DMS153 treated with DMSO at 0.1 percent for 48 hours (cell line): ENCODE measurements at regions not wholly inside any gene's neighbourhood (a gene's known extent, or its start where the extent isn't known, plus 50 kb on each side); places are given as distances from the start of the nearest gene placed in this dataset.
A peak's percentile ranks its signal among the peaks of the same experiment; 100 is the strongest.

Source experiments
- DNase-seq: peaks from one replicate; lab custom pipeline; 2025; ENCODE audit not compliant: unreplicated experiment; lab: John Stamatoyannopoulos, UW

- DNase-seq, result no peak
These were observed 162.3 kb upstream of the MAOA start for GRCh38 chrX:43493756-43494155.

DNA sequence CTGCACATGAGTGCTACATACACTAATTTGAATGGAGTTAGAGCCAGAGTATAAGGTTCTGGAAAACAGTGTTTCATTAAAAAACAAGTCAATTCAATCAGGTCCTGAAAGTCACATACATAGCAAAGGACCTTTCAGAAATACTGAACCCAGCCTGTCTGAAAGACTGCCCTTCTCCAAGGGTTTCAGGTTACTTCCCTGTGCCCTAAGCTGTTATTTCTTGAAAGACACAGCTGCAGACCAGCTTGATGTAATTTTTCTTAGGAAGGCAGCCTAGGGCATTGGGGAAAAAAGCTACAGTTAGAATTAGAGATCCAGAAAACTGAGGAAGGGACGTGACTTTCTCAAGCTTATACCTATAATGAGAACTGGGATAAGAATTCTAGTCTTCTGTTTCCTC lies 155.9 kb upstream of the MAOA start:
- no peak for DNase-seq

DNA sequence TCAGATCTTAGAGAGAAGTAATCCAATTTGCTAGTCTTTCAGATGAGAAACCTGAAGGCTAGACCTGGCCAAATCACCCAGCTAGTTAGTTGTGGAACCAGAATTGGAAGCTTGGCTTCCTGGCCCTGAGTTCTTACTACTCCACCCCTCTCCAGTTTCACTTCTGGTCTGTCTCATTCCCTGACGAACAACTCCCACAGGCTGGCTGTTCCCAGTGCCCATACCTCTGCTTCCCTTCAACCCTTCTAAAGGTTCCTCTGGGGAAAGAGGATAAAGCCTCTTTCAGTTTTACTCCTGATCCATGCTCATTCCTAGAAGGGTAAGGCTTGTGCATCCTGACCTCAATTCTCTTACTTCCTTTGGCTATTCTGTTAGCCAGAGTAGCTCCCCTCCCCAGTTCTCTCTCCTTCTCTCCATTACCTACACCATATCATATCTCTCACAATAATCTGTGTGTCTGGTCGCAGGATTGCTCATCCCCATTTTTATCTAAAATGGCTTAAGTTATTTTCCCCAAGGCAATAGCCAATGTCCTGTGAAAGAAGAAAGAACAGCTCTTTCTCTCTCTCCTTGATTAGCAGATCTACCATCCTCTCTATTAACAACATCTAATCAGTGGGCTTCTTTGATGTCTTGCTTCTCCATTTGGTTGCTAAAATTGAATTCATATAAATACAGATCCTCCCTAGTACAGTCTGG lies 155.0 kb upstream of the MAOA start:
- DNase-seq, result no peak

- DNase-seq, result no peak
These were observed 151.7 kb upstream of the MAOA start for GRCh38 chrX:43504394-43504793.

- no peak for DNase-seq
These were observed 150.3 kb upstream of the MAOA start for GRCh38 chrX:43505769-43506168.

DNA sequence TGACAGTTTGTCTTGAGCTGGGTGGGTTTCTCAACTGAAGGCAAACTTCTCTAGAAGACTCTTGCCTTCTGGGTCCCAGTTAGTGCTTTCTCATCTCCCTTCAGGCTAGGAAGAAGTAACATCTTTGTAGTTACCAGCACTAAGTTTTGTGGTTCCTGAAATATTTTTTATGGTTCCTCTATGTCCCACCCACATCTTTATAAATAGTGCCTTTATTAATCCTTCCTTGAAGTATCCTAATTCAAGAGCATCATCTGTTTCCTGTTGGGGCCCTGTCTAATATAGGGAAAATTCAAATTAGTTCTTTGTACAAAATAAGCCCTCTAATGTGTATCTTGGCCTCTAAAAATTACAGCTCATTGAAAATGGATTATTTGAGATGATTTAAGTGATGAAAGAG lies 147.4 kb upstream of the MAOA start:
- no peak for DNase-seq

GRCh38 chrX:43510209-43510608 lies 145.9 kb upstream of the MAOA start:
- DNase-seq, result no peak

DNA sequence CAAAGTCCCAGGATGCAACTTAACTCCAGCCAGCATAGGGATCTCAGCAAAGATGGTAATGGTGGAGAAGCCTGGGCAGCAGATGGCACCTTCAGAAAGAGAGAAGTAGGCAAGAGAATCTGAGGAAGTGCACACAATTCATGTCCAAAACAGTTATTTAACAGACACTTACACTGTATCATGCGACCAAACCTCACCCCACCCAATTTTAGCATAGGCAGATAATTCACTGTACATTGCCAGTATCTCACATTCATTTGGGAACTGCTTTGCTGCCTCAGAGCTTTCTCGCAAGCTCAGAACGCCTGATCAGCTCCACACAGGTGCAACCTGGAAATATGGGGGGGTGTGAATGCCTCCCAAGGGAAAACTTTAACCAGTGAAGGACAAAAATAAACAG lies 143.0 kb upstream of the MAOA start:
- no peak for DNase-seq

DNA sequence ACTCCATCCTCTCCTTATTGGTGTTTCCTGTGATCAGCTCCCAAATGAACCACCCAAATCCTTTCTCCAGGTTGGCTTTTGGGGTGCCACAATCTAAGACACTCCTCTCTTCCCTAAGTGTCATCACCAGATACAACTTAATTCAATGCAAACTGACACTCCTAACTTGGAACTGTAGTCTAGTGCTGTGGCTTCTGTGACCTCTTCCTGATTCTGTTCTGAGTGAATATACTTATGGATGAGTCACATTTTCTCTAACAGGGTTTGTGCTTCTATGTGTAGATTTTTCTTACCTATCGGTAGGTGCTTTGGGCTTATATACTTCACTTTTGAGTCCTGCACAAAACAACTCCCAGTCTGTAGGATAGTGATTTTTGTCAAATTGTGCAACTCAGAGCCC lies 141.3 kb upstream of the MAOA start:
- no peak for DNase-seq

DNA sequence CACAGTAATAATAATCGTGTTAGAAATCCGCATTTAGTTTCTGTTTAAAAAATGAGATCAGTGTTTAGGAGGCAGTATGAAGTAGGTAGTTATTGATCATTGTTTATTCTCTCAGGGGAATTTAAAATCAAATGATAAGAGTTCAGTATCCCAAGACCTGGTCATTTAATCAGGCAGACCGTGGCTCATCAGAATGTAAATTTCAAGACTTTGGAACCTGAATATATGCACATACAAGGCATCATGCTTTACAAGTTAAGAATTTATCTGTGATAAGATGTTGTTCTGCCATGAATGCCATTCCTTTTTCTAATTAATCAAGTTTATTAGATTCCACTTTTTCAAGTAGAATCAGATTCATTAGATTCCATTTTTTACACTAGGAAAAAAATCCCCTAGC lies 133.5 kb upstream of the MAOA start:
- DNase-seq, result no peak

DNA sequence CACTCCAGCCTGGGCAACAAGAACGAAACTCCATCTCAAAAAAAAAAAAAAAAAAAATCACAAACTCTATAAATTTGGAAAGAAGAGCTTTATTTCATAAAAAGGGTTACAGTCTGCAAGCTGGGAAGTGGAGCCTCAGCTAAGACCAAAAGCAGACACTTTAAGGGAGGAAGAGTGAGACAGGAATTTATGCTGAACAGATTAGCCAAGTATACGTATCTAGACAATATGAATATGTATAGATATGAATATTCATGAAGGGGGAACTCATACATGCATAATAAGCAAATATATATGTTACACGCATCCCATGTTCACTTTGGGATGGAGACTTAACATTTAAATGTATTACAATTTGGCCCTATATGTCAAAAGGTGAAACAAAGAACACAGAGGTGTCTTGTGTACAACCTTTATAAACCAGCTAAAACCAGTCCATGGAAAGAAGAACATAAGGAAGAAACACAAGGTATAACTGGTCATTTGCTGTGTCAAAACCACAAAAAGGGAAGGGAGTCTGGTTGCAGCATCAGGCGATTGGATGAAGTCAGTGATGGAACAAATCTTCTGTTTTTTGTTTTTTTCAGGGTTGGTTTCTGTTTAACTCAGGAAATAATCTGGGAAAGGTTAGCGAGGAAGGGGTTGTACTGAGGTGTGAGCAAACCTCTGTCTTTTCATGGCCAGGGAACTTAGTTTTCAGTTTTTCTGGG lies 130.0 kb upstream of the MAOA start:
- no peak for DNase-seq

DNA sequence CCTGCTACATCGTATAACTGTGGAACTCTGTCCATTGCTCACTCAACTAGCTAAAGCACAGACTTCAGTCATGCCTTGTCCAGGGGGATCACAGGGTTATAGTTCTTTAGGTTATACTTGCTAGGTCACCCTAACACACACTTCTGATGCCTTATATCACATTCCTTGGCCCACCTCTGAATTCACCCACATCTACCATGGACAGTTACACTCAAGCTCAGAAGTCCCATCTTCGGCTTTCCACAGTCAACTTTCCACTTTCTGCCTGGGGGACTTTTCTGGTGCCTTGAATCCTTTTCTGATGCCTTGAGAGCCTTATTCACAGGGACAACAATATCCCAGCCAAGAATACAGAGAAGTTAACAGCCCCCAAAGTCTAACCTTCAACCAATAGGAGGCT lies 129.2 kb upstream of the MAOA start:
- DNase-seq, result no peak

DNA sequence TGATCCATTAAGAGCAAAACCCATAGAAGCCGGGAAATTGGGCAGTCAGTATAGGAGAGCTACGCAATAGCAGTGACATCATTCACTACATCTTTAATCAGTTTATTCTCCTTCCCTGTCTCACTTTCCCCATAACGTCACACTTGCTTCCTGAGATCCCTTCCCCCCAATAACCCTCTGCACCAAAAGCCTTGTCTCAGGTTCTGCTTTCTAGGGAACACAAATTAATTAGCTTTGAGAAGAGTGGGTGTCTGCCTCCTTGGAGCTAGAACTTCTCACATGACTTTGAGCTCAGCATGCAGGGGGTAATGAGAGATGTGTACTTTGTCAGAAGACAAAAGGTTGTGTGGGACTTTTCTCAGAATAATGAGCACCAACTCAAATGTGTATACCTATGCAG lies 128.3 kb upstream of the MAOA start:
- DNase-seq, result no peak

DNA sequence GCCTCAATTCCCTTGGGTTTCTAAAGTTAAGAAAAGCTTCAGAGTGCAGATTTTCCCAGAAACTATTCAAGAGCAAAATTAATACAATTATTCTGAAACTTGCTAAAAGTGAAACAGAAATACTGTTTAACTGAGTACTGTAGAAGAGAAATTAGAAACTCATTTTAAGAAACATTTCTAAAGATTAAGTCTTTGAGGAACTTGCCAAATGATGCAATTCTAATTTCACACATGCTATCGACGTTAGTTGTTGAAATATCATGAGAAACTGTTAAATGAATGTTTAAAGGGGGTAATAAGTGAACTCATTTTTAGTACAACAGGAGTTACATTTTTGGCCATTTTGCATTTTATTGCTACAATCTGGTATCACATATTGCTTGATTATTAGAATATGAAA lies 125.3 kb upstream of the MAOA start:
- no peak for DNase-seq

- DNase-seq, result no peak
These were observed 115.8 kb upstream of the MAOA start for GRCh38 chrX:43540318-43540717.

- no peak for DNase-seq
These were observed 104.5 kb upstream of the MAOA start for GRCh38 chrX:43551590-43551989.

GRCh38 chrX:43552156-43552555 lies 103.9 kb upstream of the MAOA start:
- DNase-seq, result no peak

DNA sequence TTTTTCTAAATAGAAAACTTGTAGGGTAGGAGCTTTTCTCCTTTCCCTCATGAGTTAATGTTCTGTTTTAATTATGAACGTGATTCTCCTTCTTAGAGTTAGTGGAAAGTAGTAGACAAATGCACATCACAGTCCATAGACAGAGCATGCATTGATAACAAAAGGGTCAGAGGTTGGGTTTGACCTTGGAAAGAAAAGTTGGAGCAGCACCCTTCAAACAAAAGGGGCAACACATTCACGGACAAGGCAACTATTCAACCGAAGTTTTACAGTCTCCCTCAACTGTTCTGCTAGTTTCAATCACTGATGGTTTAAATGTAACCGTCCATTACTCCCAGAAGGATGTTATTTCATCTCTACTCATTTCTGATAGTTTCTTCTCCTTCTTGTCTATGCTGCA lies 103.4 kb upstream of the MAOA start:
- DNase-seq, result no peak

DNA sequence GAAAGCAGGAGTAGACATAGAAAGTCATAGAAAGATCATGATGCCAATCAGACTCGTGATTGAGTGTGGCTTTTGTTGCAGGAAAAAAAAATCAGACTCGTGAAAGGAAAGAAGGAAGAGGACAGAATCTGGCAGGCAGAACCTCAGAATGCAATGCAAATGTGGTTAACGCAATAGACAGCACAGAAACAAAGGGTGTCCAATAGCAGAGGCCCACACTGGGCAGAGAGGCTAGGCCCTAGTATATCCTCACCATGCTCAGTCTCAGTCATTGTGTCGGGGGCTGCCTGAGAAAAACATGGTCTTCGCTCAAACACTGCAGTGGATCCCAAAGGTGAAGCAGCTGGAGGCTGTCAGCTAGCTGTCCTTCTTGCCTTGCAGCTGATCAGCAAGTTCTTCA lies 102.8 kb upstream of the MAOA start:
- no peak for DNase-seq

GRCh38 chrX:43556207-43556606 lies 99.9 kb upstream of the MAOA start:
- DNase-seq, result no peak

DNA sequence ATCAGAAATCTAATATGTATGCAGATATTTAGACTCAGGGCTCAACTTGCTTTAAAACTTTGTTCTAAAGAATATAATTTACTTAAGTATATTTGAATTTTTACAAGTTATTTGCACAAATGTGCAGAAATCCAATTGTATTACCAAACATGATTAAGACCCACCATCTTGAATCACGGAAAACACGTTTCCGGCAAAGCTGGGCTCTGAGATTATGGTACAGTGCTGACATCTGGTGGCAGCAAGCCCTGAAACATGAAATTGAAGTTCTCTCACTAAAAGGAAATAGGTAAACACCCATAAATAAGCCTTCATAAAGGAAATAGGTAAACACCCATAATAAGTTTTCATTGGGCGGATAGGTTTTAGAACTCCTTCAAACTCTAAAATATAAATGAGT lies 98.3 kb upstream of the MAOA start:
- DNase-seq, result peak; percentile 11

GRCh38 chrX:43559644-43560043 lies 96.5 kb upstream of the MAOA start:
- DNase-seq, result peak; percentile 4
